Mesenchymal stem cell (in vitro differentiated cells and primary cell): ENCODE measurements at regions not wholly inside any gene's neighbourhood (a gene's known extent, or its start where the extent isn't known, plus 50 kb on each side); places are given as distances from the start of the nearest gene placed in this dataset.

Experiments
- DNase-seq: peaks from one replicate; pipeline ENCODE4 v3.0.0-alpha.2; 2013
- H2AFZ ChIP-seq: one replicate; pipeline ENCODE4 v1.6.1; 2013; ENCODE audit warnings: low read depth, mild to moderate bottlenecking, control low read depth, inconsistent platforms, low read length, moderate library complexity
- H2AK5ac ChIP-seq: 2 replicates; pipeline ENCODE4 v1.6.1; 2013; ENCODE audit warnings: low read length, moderate library complexity, mild to moderate bottlenecking, inconsistent platforms; ENCODE audit not compliant: severe bottlenecking
- H2BK120ac ChIP-seq: one replicate; pipeline ENCODE4 v1.6.1; 2013; ENCODE audit warnings: low read depth, mild to moderate bottlenecking, inconsistent platforms, low read length, moderate library complexity
- H2BK12ac ChIP-seq, 2 experiments: one replicate each; pipeline ENCODE4 v1.6.1; 2013; ENCODE audit warnings: inconsistent platforms in 2 of 2, low read length in 2 of 2, mild to moderate bottlenecking in 2 of 2, moderate library complexity in 2 of 2, control low read depth in 1 of 2
- H2BK15ac ChIP-seq: one replicate; pipeline ENCODE4 v1.6.1; 2013; ENCODE audit warnings: mild to moderate bottlenecking, low read depth, inconsistent platforms; ENCODE audit not compliant: poor library complexity, severe bottlenecking
- H2BK5ac ChIP-seq: 2 replicates; pipeline ENCODE4 v1.6.1; 2013; ENCODE audit warnings: low read depth, mild to moderate bottlenecking, low read length, control low read depth, inconsistent platforms; ENCODE audit not compliant: poor library complexity, severe bottlenecking
- H3K14ac ChIP-seq, 2 experiments: one replicate each; pipeline ENCODE4 v1.6.1; 2013; ENCODE audit warnings: inconsistent platforms in 2 of 2, low read length in 2 of 2, control low read depth in 1 of 2, mild to moderate bottlenecking in 1 of 2, moderate library complexity in 1 of 2
- H3K18ac ChIP-seq, 2 experiments: one replicate each; pipeline ENCODE4 v1.6.1; 2013; ENCODE audit warnings: inconsistent platforms in 2 of 2, low read length in 2 of 2, control low read depth in 1 of 2, low read depth in 1 of 2, mild to moderate bottlenecking in 1 of 2
- H3K23ac ChIP-seq, 2 experiments: one replicate each; pipeline ENCODE4 v1.6.1; 2013; ENCODE audit warnings: inconsistent platforms in 2 of 2, low read length in 2 of 2, mild to moderate bottlenecking in 2 of 2, moderate library complexity in 2 of 2, control low read depth in 1 of 2
- H3K27ac ChIP-seq: 2 replicates; pipeline ENCODE4 v1.5.1; 2013; ENCODE audit warnings: mild to moderate bottlenecking, moderate library complexity, low read length, control low read depth, inconsistent platforms; ENCODE audit not compliant: poor library complexity, severe bottlenecking
- H3K27me3 ChIP-seq, 2 experiments: 2 replicates each; pipeline versions ENCODE4 v1.6.1 to v1.7.0; 2013; ENCODE audit warnings: low read length in 2 of 2, mild to moderate bottlenecking in 2 of 2, moderate library complexity in 2 of 2, control low read depth in 1 of 2, inconsistent platforms in 1 of 2; ENCODE audit not compliant: control insufficient read depth in 1 of 2, insufficient read depth in 1 of 2
- H3K36me3 ChIP-seq, 2 experiments: 2 replicates each; pipeline versions ENCODE4 v1.6.1 to v1.7.0; 2013; ENCODE audit warnings: low read length in 2 of 2, control low read depth in 1 of 2, inconsistent platforms in 1 of 2, low read depth in 1 of 2, mild to moderate bottlenecking in 1 of 2; ENCODE audit not compliant: insufficient read depth in 2 of 2, control insufficient read depth in 1 of 2
- H3K4ac ChIP-seq, 2 experiments: one replicate each; pipeline ENCODE4 v1.6.1; 2013; ENCODE audit warnings: inconsistent platforms in 2 of 2, low read length in 2 of 2, mild to moderate bottlenecking in 2 of 2, moderate library complexity in 2 of 2, control low read depth in 1 of 2, low read depth in 1 of 2
- H3K4me1 ChIP-seq: 2 replicates; pipeline ENCODE4 v1.6.1; 2013; ENCODE audit warnings: low read depth, low read length, control low read depth; ENCODE audit not compliant: control insufficient read depth, insufficient read depth
- H3K4me2 ChIP-seq: 2 replicates; pipeline ENCODE4 v1.6.1; 2013; ENCODE audit warnings: low read length, mild to moderate bottlenecking, inconsistent platforms; ENCODE audit not compliant: poor library complexity, severe bottlenecking
- H3K4me3 ChIP-seq, 2 experiments: 2 replicates each; pipeline versions ENCODE4 v1.5.1 to v1.7.0; 2013; ENCODE audit warnings: low read length in 2 of 2, mild to moderate bottlenecking in 2 of 2, control low read depth in 1 of 2, low read depth in 1 of 2; ENCODE audit not compliant: insufficient read depth in 1 of 2
- H3K79me1 ChIP-seq: replicated peaks from 2 replicates; pipeline ENCODE4 v1.6.1; 2013; ENCODE audit warnings: mild to moderate bottlenecking, control low read depth, low read length, inconsistent platforms; ENCODE audit not compliant: poor library complexity, severe bottlenecking
- H3K9ac ChIP-seq: 2 replicates; pipeline ENCODE4 v1.7.0; 2013; ENCODE audit warnings: mild to moderate bottlenecking, low read length, moderate library complexity
- H3K9me3 ChIP-seq: 2 replicates; pipeline ENCODE4 v1.7.0; 2013; ENCODE audit warnings: mild to moderate bottlenecking, low read length; ENCODE audit not compliant: control insufficient read depth
- H4K8ac ChIP-seq: one replicate; pipeline ENCODE4 v1.6.1; 2013; ENCODE audit warnings: inconsistent platforms, mild to moderate bottlenecking, low read length, moderate library complexity
- H4K91ac ChIP-seq: one replicate; pipeline ENCODE4 v1.6.1; 2013; ENCODE audit warnings: mild to moderate bottlenecking, low read length, inconsistent platforms
- WGBS: methylation state at CpG from one replicate; pipeline ENCODE4 v1.1.7; 2013; ENCODE audit warnings: mixed read lengths; 5-methylcytosine and 5-hydroxymethylcytosine counted together

GRCh38 chr4:132540268-132540667, 608.8 kb upstream of the PCDH10 start:
- WGBS = 100% methylated on average over 1 of the region's 1 CpG
- Histone ChIP-seq H3K27me3 (no peaks in the 10 kb centered on the region), H3K4me1 (no peaks in the 10 kb centered on the region)

GRCh38 chr4:132540797-132541196, 608.3 kb upstream of the PCDH10 start:
- no peak overlapping the region for H3K9ac ChIP-seq
- no peak overlapping the region for H3K18ac ChIP-seq
- no peak overlapping the region for H3K27ac ChIP-seq
- H4K8ac ChIP-seq = no peak overlapping the region
- H3K14ac ChIP-seq = no peak overlapping the region
- H3K23ac ChIP-seq = no peak overlapping the region
- no peak overlapping the region for H2BK15ac ChIP-seq
- H2AFZ ChIP-seq = no peak overlapping the region
- H3K4me1 ChIP-seq = no peaks in the 10 kb centered on the region
- no peak overlapping the region for H2AK5ac ChIP-seq
- H3K79me1 ChIP-seq = no peaks in the 10 kb centered on the region
- H3K4me3 ChIP-seq = no peak overlapping the region
- no peak overlapping the region for H3K4ac ChIP-seq
- no peak for DNase-seq
- H3K4me2 ChIP-seq = no peak overlapping the region
- no peaks in the 10 kb centered on the region for H3K36me3 ChIP-seq
- H2BK120ac ChIP-seq = no peak overlapping the region
- no peak overlapping the region for H2BK5ac ChIP-seq
- 73% methylated on average over 4 of the region's 4 CpGs for WGBS
- H4K91ac ChIP-seq = no peak overlapping the region
- H3K9me3 ChIP-seq = peaks cover 18% of the 10 kb centered on the region
- H2BK12ac ChIP-seq = no peak overlapping the region
- H3K27me3 ChIP-seq = no peaks in the 10 kb centered on the region

More at GRCh38 chr4:132540268-132540667, 608.8 kb upstream of the PCDH10 start:
- no peak overlapping the region for H3K14ac ChIP-seq
- H4K91ac ChIP-seq = no peak overlapping the region
- H3K79me1 ChIP-seq = no peaks in the 10 kb centered on the region
- H3K23ac ChIP-seq = no peak overlapping the region
- H2BK5ac ChIP-seq = no peak overlapping the region
- H2BK15ac ChIP-seq = no peak overlapping the region
- H3K36me3 ChIP-seq = no peaks in the 10 kb centered on the region
- no peak overlapping the region for H3K18ac ChIP-seq
- H3K4me2 ChIP-seq = no peak overlapping the region
- H3K9ac ChIP-seq = no peak overlapping the region
- H3K9me3 ChIP-seq = peaks cover 18% of the 10 kb centered on the region
- no peak overlapping the region for H2BK12ac ChIP-seq
- no peak overlapping the region for H2AFZ ChIP-seq
- no peak for DNase-seq
- H3K4me3 ChIP-seq = no peak overlapping the region
- H3K27ac ChIP-seq = no peak overlapping the region
- no peak overlapping the region for H3K4ac ChIP-seq
- H2AK5ac ChIP-seq = no peak overlapping the region
- no peak overlapping the region for H4K8ac ChIP-seq
- H2BK120ac ChIP-seq = no peak overlapping the region

- no peak overlapping the region for H4K91ac ChIP-seq
- no peak overlapping the region for H3K27ac ChIP-seq
Measured at GRCh38 chr4:132542228-132542627, 606.9 kb upstream of the PCDH10 start.

GRCh38 chr4:132548463-132548862, 600.6 kb upstream of the PCDH10 start:
- no peak overlapping the region for H3K14ac ChIP-seq
- no peaks in the 10 kb centered on the region for H3K36me3 ChIP-seq
- no peak overlapping the region for H2AK5ac ChIP-seq
- no peak overlapping the region for H2BK120ac ChIP-seq
- H4K91ac ChIP-seq = no peak overlapping the region
- no peak overlapping the region for H3K4me3 ChIP-seq
- H3K23ac ChIP-seq = no peak overlapping the region
- H3K27ac ChIP-seq = no peak overlapping the region
- H2AFZ ChIP-seq = no peak overlapping the region
- H3K4ac ChIP-seq = no peak overlapping the region
- H2BK5ac ChIP-seq = no peak overlapping the region
- H3K4me2 ChIP-seq = no peak overlapping the region
- no peak overlapping the region for H4K8ac ChIP-seq
- H2BK12ac ChIP-seq = no peak overlapping the region
- no peaks in the 10 kb centered on the region for H3K4me1 ChIP-seq
- H2BK15ac ChIP-seq = no peak overlapping the region
- WGBS = 92% methylated on average over 3 of the region's 4 CpGs
- no peak for DNase-seq
- no peaks in the 10 kb centered on the region for H3K27me3 ChIP-seq
- no peaks in the 10 kb centered on the region for H3K79me1 ChIP-seq
- no peak overlapping the region for H3K9ac ChIP-seq
- H3K9me3 ChIP-seq = no peaks in the 10 kb centered on the region
- H3K18ac ChIP-seq = no peak overlapping the region

More at GRCh38 chr4:132542228-132542627, 606.9 kb upstream of the PCDH10 start:
- no peak overlapping the region for H2BK12ac ChIP-seq
- no peak overlapping the region for H2AFZ ChIP-seq
- no peak overlapping the region for H2AK5ac ChIP-seq
- no peak for DNase-seq
- H3K27me3 ChIP-seq = no peaks in the 10 kb centered on the region
- no peaks in the 10 kb centered on the region for H3K4me1 ChIP-seq
- no peak overlapping the region for H3K18ac ChIP-seq
- H4K8ac ChIP-seq = no peak overlapping the region
- no peak overlapping the region for H3K4ac ChIP-seq
- H2BK5ac ChIP-seq = no peak overlapping the region
- peaks cover 18% of the 10 kb centered on the region for H3K9me3 ChIP-seq
- no peaks in the 10 kb centered on the region for H3K36me3 ChIP-seq
- no peaks in the 10 kb centered on the region for H3K79me1 ChIP-seq
- H3K23ac ChIP-seq = no peak overlapping the region
- no peak overlapping the region for H3K14ac ChIP-seq
- H3K4me2 ChIP-seq = no peak overlapping the region
- H3K4me3 ChIP-seq = no peak overlapping the region
- H2BK120ac ChIP-seq = no peak overlapping the region
- no peak overlapping the region for H2BK15ac ChIP-seq
- H3K9ac ChIP-seq = no peak overlapping the region
